ENCODE measurements at regions not wholly inside any gene's neighbourhood (a gene's known extent, or its start where the extent isn't known, plus 50 kb on each side); places are given as distances from the start of the nearest gene placed in this dataset.

- no peak for DNase-seq
These were observed 54.7 kb upstream of the DSCAM start for GRCh38 chr21:40901691-40902090.

- no peak for DNase-seq
These were observed 55.3 kb upstream of the DSCAM start for GRCh38 chr21:40902299-40902698.

- no peak for DNase-seq
These were observed 56.0 kb upstream of the DSCAM start for GRCh38 chr21:40902993-40903392.

- no peak for DNase-seq
These were observed 58.3 kb upstream of the DSCAM start for GRCh38 chr21:40905251-40905650.

- DNase-seq, result no peak
These were observed 65.4 kb upstream of the DSCAM start for GRCh38 chr21:40912375-40912774.

- DNase-seq, result no peak
These were observed 68.2 kb upstream of the DSCAM start for GRCh38 chr21:40915114-40915513.

- DNase-seq, result no peak
These were observed 76.4 kb upstream of the DSCAM start for GRCh38 chr21:40923407-40923806.

- DNase-seq, result no peak
These were observed 76.9 kb upstream of the DSCAM start for GRCh38 chr21:40923901-40924300.

GRCh38 chr21:40924641-40925040 is 77.7 kb upstream of the DSCAM start:
- no peak for DNase-seq

- DNase-seq, result no peak
These were observed 79.3 kb upstream of the DSCAM start for GRCh38 chr21:40926238-40926637.

GRCh38 chr21:40929833-40930232 is 82.9 kb upstream of the DSCAM start:
- DNase-seq, result no peak

- no peak for DNase-seq
These were observed 84.2 kb upstream of the DSCAM start for GRCh38 chr21:40931197-40931596.

GRCh38 chr21:40936178-40936577 is 89.2 kb upstream of the DSCAM start:
- DNase-seq, result no peak

GRCh38 chr21:40936771-40937261 is 89.9 kb upstream of the DSCAM start:
- DNase-seq, result no peak

- no peak for DNase-seq
These were observed 91.1 kb upstream of the DSCAM start for GRCh38 chr21:40938078-40938477.

GRCh38 chr21:40938611-40939010 is 91.7 kb upstream of the DSCAM start:
- DNase-seq, result no peak

- DNase-seq, result no peak
These were observed 100.8 kb upstream of the DSCAM start for GRCh38 chr21:40947713-40948112.

- no peak for DNase-seq
These were observed 104.0 kb upstream of the DSCAM start for GRCh38 chr21:40950970-40951369.

GRCh38 chr21:40952551-40953323 is 105.8 kb upstream of the DSCAM start:
- DNase-seq, result no peak

GRCh38 chr21:40964691-40965090 is 117.7 kb upstream of the DSCAM start:
- no peak for DNase-seq

- DNase-seq, result no peak
These were observed 120.8 kb upstream of the DSCAM start for GRCh38 chr21:40967771-40968170.

- DNase-seq, result no peak
These were observed 125.2 kb upstream of the DSCAM start for GRCh38 chr21:40972151-40972550.

GRCh38 chr21:40976198-40977109 is 129.5 kb upstream of the DSCAM start:
- no peak for DNase-seq

- no peak for DNase-seq
These were observed 138.4 kb upstream of the DSCAM start for GRCh38 chr21:40985370-40985769.
